WTC11 (cell line): ENCODE measurements at regions not wholly inside any gene's neighbourhood (a gene's known extent, or its start where the extent isn't known, plus 50 kb on each side); places are given as distances from the start of the nearest gene placed in this dataset.

Experiments
- ETV6 ChIP-seq: sonication (generic); formaldehyde crosslinking; IDR thresholded peaks from 2 replicates; pipeline ENCODE4 v1.8.1; 2022; ENCODE audit warnings: mild to moderate bottlenecking, missing genetic modification reagents
- JAZF1 ChIP-seq: fragments of 250-450 bp; sonication (Bioruptor Pico); IDR thresholded peaks from 2 replicates; pipeline ENCODE4 v1.9.0; 2021; ENCODE audit warnings: moderate library complexity, mild to moderate bottlenecking, inconsistent platforms
- NR2C2 ChIP-seq: sonication (generic); formaldehyde crosslinking; IDR thresholded peaks from 2 replicates; pipeline ENCODE4 v1.8.0; 2022; ENCODE audit warnings: mild to moderate bottlenecking, missing genetic modification reagents
- SMAD4 ChIP-seq: sonication (generic); formaldehyde crosslinking; IDR thresholded peaks from 2 replicates; pipeline ENCODE4 v1.8.0; 2022; ENCODE audit warnings: mild to moderate bottlenecking, missing genetic modification reagents
- TF ChIP-seq, protein P1 (sequence below): sonication (generic); formaldehyde crosslinking; IDR thresholded peaks from 2 replicates; pipeline ENCODE4 v1.8.1; 2023; ENCODE audit warnings: mild to moderate bottlenecking, missing genetic modification reagents
- TF ChIP-seq, protein P2 (sequence below): fragments of 200-600 bp; IDR thresholded peaks from 2 replicates; pipeline ENCODE4 v1.8.0; 2022; ENCODE audit warnings: antibody characterized with exemption

DNA sequence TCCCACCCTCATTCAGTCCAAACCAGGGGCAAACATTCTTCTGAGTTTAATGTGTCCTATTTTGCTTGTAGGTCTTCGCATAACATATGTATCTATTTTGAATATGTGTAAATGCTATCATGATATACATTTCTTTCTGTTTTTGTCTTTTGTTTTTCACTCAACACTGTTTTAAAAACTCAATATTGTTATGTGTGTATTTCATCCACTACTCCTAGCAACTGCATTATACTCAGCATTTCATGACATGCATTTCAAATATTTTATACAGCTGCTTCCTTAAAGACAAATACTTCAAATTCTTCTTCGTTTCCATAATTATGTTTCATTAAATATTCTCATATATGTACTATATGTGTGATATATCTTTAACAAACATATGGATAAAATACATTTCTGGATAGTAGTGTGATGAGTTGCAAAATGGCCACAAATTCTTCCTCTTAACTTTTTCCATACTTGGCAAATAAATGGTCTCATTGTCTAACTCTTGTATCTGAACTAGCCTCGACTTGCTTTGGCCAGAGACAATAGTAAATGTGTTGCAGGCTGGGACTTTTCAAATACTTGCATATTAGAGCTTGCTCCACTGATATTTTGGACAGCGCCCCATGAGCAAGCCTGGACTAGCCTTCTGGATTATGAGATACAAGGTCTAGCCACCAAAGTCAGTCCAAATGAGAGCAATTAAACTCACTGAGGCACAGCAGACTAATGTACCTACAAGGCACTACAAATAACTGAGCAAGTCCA is 539.7 kb upstream of the KCND2 start:
- TF ChIP-seq, protein P1, sequence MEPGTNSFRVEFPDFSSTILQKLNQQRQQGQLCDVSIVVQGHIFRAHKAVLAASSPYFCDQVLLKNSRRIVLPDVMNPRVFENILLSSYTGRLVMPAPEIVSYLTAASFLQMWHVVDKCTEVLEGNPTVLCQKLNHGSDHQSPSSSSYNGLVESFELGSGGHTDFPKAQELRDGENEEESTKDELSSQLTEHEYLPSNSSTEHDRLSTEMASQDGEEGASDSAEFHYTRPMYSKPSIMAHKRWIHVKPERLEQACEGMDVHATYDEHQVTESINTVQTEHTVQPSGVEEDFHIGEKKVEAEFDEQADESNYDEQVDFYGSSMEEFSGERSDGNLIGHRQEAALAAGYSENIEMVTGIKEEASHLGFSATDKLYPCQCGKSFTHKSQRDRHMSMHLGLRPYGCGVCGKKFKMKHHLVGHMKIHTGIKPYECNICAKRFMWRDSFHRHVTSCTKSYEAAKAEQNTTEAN (CRISPR knock-in tag): no peak
- TF ChIP-seq, protein P2, sequence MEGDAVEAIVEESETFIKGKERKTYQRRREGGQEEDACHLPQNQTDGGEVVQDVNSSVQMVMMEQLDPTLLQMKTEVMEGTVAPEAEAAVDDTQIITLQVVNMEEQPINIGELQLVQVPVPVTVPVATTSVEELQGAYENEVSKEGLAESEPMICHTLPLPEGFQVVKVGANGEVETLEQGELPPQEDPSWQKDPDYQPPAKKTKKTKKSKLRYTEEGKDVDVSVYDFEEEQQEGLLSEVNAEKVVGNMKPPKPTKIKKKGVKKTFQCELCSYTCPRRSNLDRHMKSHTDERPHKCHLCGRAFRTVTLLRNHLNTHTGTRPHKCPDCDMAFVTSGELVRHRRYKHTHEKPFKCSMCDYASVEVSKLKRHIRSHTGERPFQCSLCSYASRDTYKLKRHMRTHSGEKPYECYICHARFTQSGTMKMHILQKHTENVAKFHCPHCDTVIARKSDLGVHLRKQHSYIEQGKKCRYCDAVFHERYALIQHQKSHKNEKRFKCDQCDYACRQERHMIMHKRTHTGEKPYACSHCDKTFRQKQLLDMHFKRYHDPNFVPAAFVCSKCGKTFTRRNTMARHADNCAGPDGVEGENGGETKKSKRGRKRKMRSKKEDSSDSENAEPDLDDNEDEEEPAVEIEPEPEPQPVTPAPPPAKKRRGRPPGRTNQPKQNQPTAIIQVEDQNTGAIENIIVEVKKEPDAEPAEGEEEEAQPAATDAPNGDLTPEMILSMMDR: no peak
- TF ChIP-seq JAZF1 (CRISPR knock-in tag) (no peak), SMAD4 (CRISPR knock-in tag) (no peak), NR2C2 (CRISPR knock-in tag) (no peak), ETV6 (CRISPR knock-in tag) (no peak)
